Panc1 (cell line): ENCODE measurements at regions not wholly inside any gene's neighbourhood (a gene's known extent, or its start where the extent isn't known, plus 50 kb on each side); places are given as distances from the start of the nearest gene placed in this dataset.

Source experiments
- ATAC-seq: fragments of 200-7000 bp; cut with Tn5 transposase; 2 replicates; pipeline ENCODE4 v1.9.1; 2020; ENCODE audit warnings: mild to moderate bottlenecking, moderate library complexity
- BruUV-seq: library from RNA; stranded (reverse); fragments of 400-500 nt; replicated peaks from 2 replicates; lab custom pipeline; 2021; lab: Mats Ljungman, UMichigan
- CTCF ChIA-PET: fragments of 300-600 bp; sonication (Branson Sonifier 250); formaldehyde crosslinking; loops from one replicate; lab custom pipeline; 2022; ENCODE audit warnings: antibody characterized with exemption; lab: Charles Lee
- POLR2A ChIA-PET: fragments of 300-600 bp; sonication (Branson Sonifier 250); formaldehyde crosslinking; loops from one replicate; lab custom pipeline; 2022; ENCODE audit warnings: antibody characterized with exemption; lab: Charles Lee
- DNase-seq: peaks from one replicate; pipeline ENCODE4 v3.0.0-alpha.2; 2010; ENCODE audit warnings: low read depth, low spot score
- H3K27ac ChIP-seq: 2 replicates; pipeline ENCODE4 v1.5.1; 2011; ENCODE audit warnings: mild to moderate bottlenecking, low read length, inconsistent platforms
- H3K27me3 ChIP-seq: fragments of 200-500 bp; sonication (Bioruptor generic); 2 replicates; pipeline ENCODE4 v1.6.0; 2014; ENCODE audit warnings: low read length, inconsistent platforms; ENCODE audit not compliant: control insufficient read depth, insufficient read depth
- H3K36me3 ChIP-seq: fragments of 200-500 bp; sonication (Bioruptor generic); 2 replicates; pipeline ENCODE4 v1.5.1; 2014; ENCODE audit warnings: inconsistent platforms, mild to moderate bottlenecking, low read length, moderate library complexity; ENCODE audit not compliant: control insufficient read depth, insufficient read depth
- H3K4me1 ChIP-seq: 2 replicates; pipeline ENCODE4 v1.5.1; 2011; ENCODE audit warnings: inconsistent platforms, mild to moderate bottlenecking, low read length, moderate library complexity; ENCODE audit not compliant: control insufficient read depth, insufficient read depth
- H3K4me3 ChIP-seq, 2 experiments: 2 replicates each; pipeline ENCODE4 v1.5.1; 2011 to 2012; ENCODE audit warnings: low read depth in 2 of 2, low read length in 2 of 2, mild to moderate bottlenecking in 2 of 2, inconsistent platforms in 1 of 2, moderate library complexity in 1 of 2
- H3K9me3 ChIP-seq: fragments of 200-500 bp; sonication (Bioruptor generic); 2 replicates; pipeline ENCODE4 v1.5.1; 2014; ENCODE audit warnings: low read depth, mild to moderate bottlenecking, inconsistent platforms, low read length, moderate library complexity; ENCODE audit not compliant: control insufficient read depth, insufficient read depth
- POLR2AphosphoS5 ChIP-seq: IDR thresholded peaks from 2 replicates; pipeline ENCODE4 v1.6.1; 2012; ENCODE audit warnings: mild to moderate bottlenecking, low read depth, low read length, moderate library complexity
- REST ChIP-seq, 2 experiments: IDR thresholded peaks; 2 replicates each; pipeline ENCODE4 v1.6.1; 2011 to 2012; ENCODE audit warnings: low read depth in 2 of 2, control low read depth in 1 of 2, low read length in 1 of 2, mild to moderate bottlenecking in 1 of 2, moderate library complexity in 1 of 2; ENCODE audit not compliant: insufficient read depth in 1 of 2
- SIN3A ChIP-seq: IDR thresholded peaks from 2 replicates; pipeline ENCODE4 v1.6.1; 2012; ENCODE audit warnings: low read depth, mild to moderate bottlenecking, low read length, moderate library complexity, borderline replicate concordance; ENCODE audit not compliant: insufficient read depth
- TCF7L2 ChIP-seq: IDR thresholded peaks from 2 replicates; pipeline ENCODE4 v1.6.1; 2011; ENCODE audit warnings: mild to moderate bottlenecking, low read depth, low read length, inconsistent platforms
- in situ Hi-C: cut with HindIII; loops from 2 replicates; pipeline ENCODE4 v1.10.0; 2016; ENCODE audit warnings: low sequenced_read_pairs, low pct_unique_long_range_greater_than_20kb
- intact Hi-C: fragments of 100-400 bp; cut with micrococcal nuclease; formaldehyde crosslinking; loops from one replicate; pipeline ENCODE4 v1.10.0; 2022; ENCODE audit not compliant: unreplicated experiment
- TF ChIP-seq, protein P1 (sequence below): fragments of 450-650 bp; IDR thresholded peaks from 2 replicates; pipeline ENCODE4 v1.5.1; 2017; ENCODE audit warnings: mild to moderate bottlenecking

DNA sequence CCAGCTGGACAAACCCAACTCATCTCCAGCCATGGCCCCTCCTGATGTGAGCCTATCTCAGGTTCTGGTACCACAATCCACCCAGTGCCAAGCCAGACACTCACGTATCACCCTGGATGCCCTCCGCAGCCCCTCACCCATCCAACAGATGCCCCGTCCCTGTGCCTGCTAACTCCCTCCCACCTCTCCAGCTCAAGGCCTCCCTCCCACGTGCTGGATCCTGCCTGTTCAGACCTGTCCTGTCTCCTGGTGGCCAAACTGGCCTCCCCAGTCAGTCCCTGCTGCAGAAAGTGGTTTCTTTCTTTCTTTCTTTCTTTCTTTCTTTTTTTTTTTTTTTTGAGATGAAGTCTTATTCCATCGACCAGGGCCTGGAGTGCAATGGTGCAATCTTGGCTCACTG lies 86.2 kb downstream of the RRM2 start:
- TF ChIP-seq SIN3A (no peak), REST (IDR thresholded peaks at IDR 0.05; ENCODE audit: insufficient read depth in 1 of 2, low read depth in 2 of 2, low read length in 1 of 2) (no peak), TCF7L2 (no peak), POLR2AphosphoS5 (no peak)
- TF ChIP-seq, protein P1, sequence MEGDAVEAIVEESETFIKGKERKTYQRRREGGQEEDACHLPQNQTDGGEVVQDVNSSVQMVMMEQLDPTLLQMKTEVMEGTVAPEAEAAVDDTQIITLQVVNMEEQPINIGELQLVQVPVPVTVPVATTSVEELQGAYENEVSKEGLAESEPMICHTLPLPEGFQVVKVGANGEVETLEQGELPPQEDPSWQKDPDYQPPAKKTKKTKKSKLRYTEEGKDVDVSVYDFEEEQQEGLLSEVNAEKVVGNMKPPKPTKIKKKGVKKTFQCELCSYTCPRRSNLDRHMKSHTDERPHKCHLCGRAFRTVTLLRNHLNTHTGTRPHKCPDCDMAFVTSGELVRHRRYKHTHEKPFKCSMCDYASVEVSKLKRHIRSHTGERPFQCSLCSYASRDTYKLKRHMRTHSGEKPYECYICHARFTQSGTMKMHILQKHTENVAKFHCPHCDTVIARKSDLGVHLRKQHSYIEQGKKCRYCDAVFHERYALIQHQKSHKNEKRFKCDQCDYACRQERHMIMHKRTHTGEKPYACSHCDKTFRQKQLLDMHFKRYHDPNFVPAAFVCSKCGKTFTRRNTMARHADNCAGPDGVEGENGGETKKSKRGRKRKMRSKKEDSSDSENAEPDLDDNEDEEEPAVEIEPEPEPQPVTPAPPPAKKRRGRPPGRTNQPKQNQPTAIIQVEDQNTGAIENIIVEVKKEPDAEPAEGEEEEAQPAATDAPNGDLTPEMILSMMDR, result no peak
- ChIA-PET CTCF (no interaction called here), POLR2A (interaction anchor here (0.7 kb wide), 1 partner anchor 30 kb away, joined by 7 read pairs; no protein-coding TSS in a partner anchor)
- in situ Hi-C loops (no loop called here), intact Hi-C loops (no loop called here)
- no TSS peak for BruUV-seq
- H3K27ac ChIP-seq, result no peak overlapping the region
- H3K36me3 ChIP-seq, result no peaks in the 10 kb centered on the region
- H3K27me3 ChIP-seq, result no peaks in the 10 kb centered on the region
- no peak for ATAC-seq
- no peaks in the 10 kb centered on the region for H3K4me1 ChIP-seq
- H3K4me3 ChIP-seq, result no peak overlapping the region
- DNase-seq, result no peak
- no peaks in the 10 kb centered on the region for H3K9me3 ChIP-seq

DNA sequence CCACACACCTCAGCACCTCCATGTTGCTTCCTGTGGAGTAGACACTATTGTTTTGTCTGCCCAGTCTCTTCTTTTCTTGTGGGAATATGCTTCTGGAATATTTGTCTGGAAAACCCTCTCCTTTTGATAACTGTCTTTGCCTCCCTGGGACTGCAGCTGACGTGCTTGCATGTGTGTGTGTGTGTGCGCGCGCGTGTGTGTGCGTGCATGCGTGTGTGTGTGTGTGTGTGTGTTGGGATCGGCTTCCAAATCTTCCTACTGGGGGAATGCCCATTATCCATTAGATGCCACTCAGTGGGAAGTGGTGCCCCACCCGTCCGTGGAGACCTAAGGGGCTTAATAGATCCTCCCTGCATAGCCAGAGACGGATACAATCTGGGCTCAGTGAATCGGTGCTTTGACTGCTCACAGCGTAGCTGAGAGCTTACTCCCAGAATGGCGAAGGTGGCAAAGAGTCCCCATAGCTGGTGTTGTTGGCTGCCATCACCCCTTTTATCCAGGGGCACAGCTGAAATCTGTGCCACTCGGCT lies 86.9 kb downstream of the RRM2 start:
- Histone ChIP-seq H3K36me3 (no peaks in the 10 kb centered on the region), H3K27me3 (no peaks in the 10 kb centered on the region), H3K4me1 (no peaks in the 10 kb centered on the region), H3K27ac (no peak overlapping the region), H3K4me3 (no peak overlapping the region), H3K9me3 (no peaks in the 10 kb centered on the region)
- ChIA-PET POLR2A (no interaction called here), CTCF (no interaction called here)
- ATAC-seq, result no peak
- TF ChIP-seq REST (IDR thresholded peaks at IDR 0.05; ENCODE audit: insufficient read depth in 1 of 2, low read depth in 2 of 2, low read length in 1 of 2) (no peak), SIN3A (no peak)
- TF ChIP-seq, protein P1, result no peak
- DNase-seq, result no peak
- in situ Hi-C loops, result no loop called here
- no TSS peak for BruUV-seq
- intact Hi-C loops, result no loop called here
